ENCODE measurements at regions not wholly inside any gene's neighbourhood (a gene's known extent, or its start where the extent isn't known, plus 50 kb on each side); places are given as distances from the start of the nearest gene placed in this dataset.

- TF ChIP-seq POLR2A (IDR thresholded peaks at IDR 0.05) (no peak), EP300 (IDR thresholded peaks at IDR 0.05) (no peak)
- TF ChIP-seq, protein P1, sequence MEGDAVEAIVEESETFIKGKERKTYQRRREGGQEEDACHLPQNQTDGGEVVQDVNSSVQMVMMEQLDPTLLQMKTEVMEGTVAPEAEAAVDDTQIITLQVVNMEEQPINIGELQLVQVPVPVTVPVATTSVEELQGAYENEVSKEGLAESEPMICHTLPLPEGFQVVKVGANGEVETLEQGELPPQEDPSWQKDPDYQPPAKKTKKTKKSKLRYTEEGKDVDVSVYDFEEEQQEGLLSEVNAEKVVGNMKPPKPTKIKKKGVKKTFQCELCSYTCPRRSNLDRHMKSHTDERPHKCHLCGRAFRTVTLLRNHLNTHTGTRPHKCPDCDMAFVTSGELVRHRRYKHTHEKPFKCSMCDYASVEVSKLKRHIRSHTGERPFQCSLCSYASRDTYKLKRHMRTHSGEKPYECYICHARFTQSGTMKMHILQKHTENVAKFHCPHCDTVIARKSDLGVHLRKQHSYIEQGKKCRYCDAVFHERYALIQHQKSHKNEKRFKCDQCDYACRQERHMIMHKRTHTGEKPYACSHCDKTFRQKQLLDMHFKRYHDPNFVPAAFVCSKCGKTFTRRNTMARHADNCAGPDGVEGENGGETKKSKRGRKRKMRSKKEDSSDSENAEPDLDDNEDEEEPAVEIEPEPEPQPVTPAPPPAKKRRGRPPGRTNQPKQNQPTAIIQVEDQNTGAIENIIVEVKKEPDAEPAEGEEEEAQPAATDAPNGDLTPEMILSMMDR (IDR thresholded peaks at IDR 0.05), result no peak
Measured at GRCh38 chr5:52710972-52711596, 76.6 kb upstream of the ITGA1 start.
